H9 (cell line): ENCODE measurements at regions not wholly inside any gene's neighbourhood (a gene's known extent, or its start where the extent isn't known, plus 50 kb on each side); places are given as distances from the start of the nearest gene placed in this dataset.

Experiments
- DNase-seq: peaks from one replicate; pipeline ENCODE4 v3.0.0-alpha.2; 2017
- H2AFZ ChIP-seq: one replicate; pipeline ENCODE4 v1.6.1; 2013; ENCODE audit warnings: mild to moderate bottlenecking, low read length, control low read depth, moderate library complexity
- H2AK5ac ChIP-seq: 2 replicates; pipeline ENCODE4 v1.6.1; 2013; ENCODE audit warnings: low read length, control low read depth, mixed read lengths; ENCODE audit not compliant: insufficient read length
- H2BK120ac ChIP-seq: one replicate; pipeline ENCODE4 v1.6.1; 2013; ENCODE audit warnings: low read depth, mild to moderate bottlenecking, low read length, control low read depth, inconsistent platforms; ENCODE audit not compliant: poor library complexity, severe bottlenecking
- H2BK12ac ChIP-seq: 2 replicates; pipeline ENCODE4 v1.6.1; 2013; ENCODE audit warnings: low read length, control low read depth, mixed read lengths, low read depth; ENCODE audit not compliant: insufficient read length
- H2BK15ac ChIP-seq: 2 replicates; pipeline ENCODE4 v1.6.1; 2013; ENCODE audit warnings: low read depth, low read length, control low read depth
- H2BK20ac ChIP-seq: one replicate; pipeline ENCODE4 v1.6.1; 2013; ENCODE audit warnings: low read depth, mild to moderate bottlenecking, low read length, control low read depth, inconsistent platforms; ENCODE audit not compliant: poor library complexity, severe bottlenecking
- H2BK5ac ChIP-seq: 2 replicates; pipeline ENCODE4 v1.6.1; 2013; ENCODE audit warnings: low read length, control low read depth, mixed read lengths; ENCODE audit not compliant: insufficient read length
- H3K14ac ChIP-seq: 2 replicates; pipeline ENCODE4 v1.6.1; 2013; ENCODE audit warnings: low read length, control low read depth; ENCODE audit not compliant: insufficient read depth
- H3K18ac ChIP-seq: 2 replicates; pipeline ENCODE4 v1.6.1; 2013; ENCODE audit warnings: low read depth, mild to moderate bottlenecking, mixed read lengths, low read length, control low read depth; ENCODE audit not compliant: insufficient read length
- H3K23ac ChIP-seq: 2 replicates; pipeline ENCODE4 v1.6.1; 2013; ENCODE audit warnings: low read length, control low read depth, mixed read lengths, low read depth; ENCODE audit not compliant: insufficient read length
- H3K23me2 ChIP-seq: 2 replicates; pipeline ENCODE4 v1.6.1; 2013; ENCODE audit warnings: low read depth, mild to moderate bottlenecking, mixed read lengths, low read length, control low read depth; ENCODE audit not compliant: insufficient read length, poor library complexity, severe bottlenecking
- H3K27ac ChIP-seq: 2 replicates; pipeline ENCODE4 v1.5.1; 2013; ENCODE audit warnings: low read length, control low read depth, mixed read lengths, low read depth; ENCODE audit not compliant: insufficient read length
- H3K27me3 ChIP-seq: 2 replicates; pipeline ENCODE4 v1.6.1; 2013; ENCODE audit warnings: low read length, control low read depth, inconsistent platforms; ENCODE audit not compliant: insufficient read depth
- H3K4ac ChIP-seq: 2 replicates; pipeline ENCODE4 v1.6.1; 2013; ENCODE audit warnings: low read depth, mild to moderate bottlenecking, control low read depth, inconsistent platforms, low read length, moderate library complexity
- H3K4me1 ChIP-seq: 2 replicates; pipeline ENCODE4 v1.6.1; 2013; ENCODE audit warnings: low read length, control low read depth, inconsistent platforms; ENCODE audit not compliant: insufficient read depth
- H3K4me2 ChIP-seq: 2 replicates; pipeline ENCODE4 v1.6.1; 2013; ENCODE audit warnings: low read length, control low read depth, mixed read lengths; ENCODE audit not compliant: insufficient read length, insufficient read depth
- H3K56ac ChIP-seq: 2 replicates; pipeline ENCODE4 v1.6.1; 2013; ENCODE audit warnings: low read depth, mild to moderate bottlenecking, mixed read lengths, low read length, control low read depth; ENCODE audit not compliant: insufficient read length
- H3K79me1 ChIP-seq: 2 replicates; pipeline ENCODE4 v1.6.1; 2013; ENCODE audit warnings: low read depth, mild to moderate bottlenecking, moderate library complexity, low read length, control low read depth, inconsistent platforms; ENCODE audit not compliant: insufficient read depth, poor library complexity, severe bottlenecking
- H3K79me2 ChIP-seq: 2 replicates; pipeline ENCODE4 v1.6.1; 2013; ENCODE audit warnings: low read length, control low read depth, inconsistent platforms; ENCODE audit not compliant: insufficient read depth
- H3K9ac ChIP-seq: 2 replicates; pipeline ENCODE4 v1.6.1; 2013; ENCODE audit warnings: low read length, control low read depth, mixed read lengths; ENCODE audit not compliant: insufficient read length; ENCODE audit errors: extremely low read depth
- H3K9me3 ChIP-seq: one replicate; pipeline ENCODE4 v1.6.1; 2013; ENCODE audit warnings: low read depth, low read length, inconsistent platforms; ENCODE audit not compliant: control insufficient read depth
- H3T11ph ChIP-seq: one replicate; pipeline ENCODE4 v1.6.1; 2013; ENCODE audit warnings: mild to moderate bottlenecking, low read length, control low read depth, inconsistent platforms
- H4K20me1 ChIP-seq: one replicate; pipeline ENCODE4 v1.6.1; 2013; ENCODE audit not compliant: control insufficient read depth, insufficient read length, insufficient read depth
- H4K5ac ChIP-seq: 2 replicates; pipeline ENCODE4 v1.6.1; 2013; ENCODE audit warnings: low read depth, mild to moderate bottlenecking, mixed read lengths, low read length, control low read depth; ENCODE audit not compliant: insufficient read length
- H4K8ac ChIP-seq: replicated peaks from 2 replicates; pipeline ENCODE4 v1.6.1; 2013; ENCODE audit warnings: low read length, control low read depth, mixed read lengths, low read depth; ENCODE audit not compliant: insufficient read length
- H4K91ac ChIP-seq: 2 replicates; pipeline ENCODE4 v1.6.1; 2013; ENCODE audit warnings: low read depth, mild to moderate bottlenecking, moderate library complexity, mixed read lengths, low read length, control low read depth; ENCODE audit not compliant: insufficient read length
- H3K27ac Mint-ChIP-seq, 3 experiments: 2 replicates in 2 of 3; 3 replicates in 1 of 3; pipeline ENCODE4 v1.8.0; 2020 to 2021; ENCODE audit warnings: mixed read lengths in 3 of 3, mild to moderate bottlenecking in 1 of 3, moderate library complexity in 1 of 3
- H3K27me3 Mint-ChIP-seq: 2 replicates; pipeline ENCODE4 v1.8.0; 2021; ENCODE audit warnings: low read depth, mild to moderate bottlenecking, moderate library complexity, mixed read lengths
- H3K36me3 Mint-ChIP-seq, 3 experiments: 2 replicates in 2 of 3; 3 replicates in 1 of 3; pipeline ENCODE4 v1.8.0; 2020 to 2021; ENCODE audit warnings: low read depth in 3 of 3, mixed read lengths in 3 of 3; ENCODE audit not compliant: insufficient read depth in 1 of 3
- H3K4me1 Mint-ChIP-seq, 2 experiments: 2 replicates each; pipeline ENCODE4 v1.8.0; 2020; ENCODE audit warnings: mixed read lengths in 2 of 2
- H3K4me3 Mint-ChIP-seq, 2 experiments: 2 replicates in 1 of 2; 3 replicates in 1 of 2; pipeline ENCODE4 v1.8.0; 2020 to 2021; ENCODE audit warnings: mild to moderate bottlenecking in 2 of 2, mixed read lengths in 2 of 2, moderate library complexity in 1 of 2
- H3K9me3 Mint-ChIP-seq, 2 experiments: 2 replicates in 1 of 2; 3 replicates in 1 of 2; pipeline ENCODE4 v1.8.0; 2020; ENCODE audit warnings: mild to moderate bottlenecking in 2 of 2, mixed read lengths in 2 of 2, moderate library complexity in 1 of 2
- CTCF ChIP-seq: fragments of 200-600 bp; sonication (generic); conservative IDR thresholded peaks from 3 replicates; pipeline ENCODE4 v1.8.0; 2021; ENCODE audit warnings: antibody characterized with exemption, mild to moderate bottlenecking
- WGBS: extraction: QIAGEN DNeasy Blood & Tissue Kit; methylation state at CpG from one replicate; pipeline ENCODE4 v1.1.7; 2013; ENCODE audit warnings: missing lambda C conversion rate, low lambda C conversion rate, mixed read lengths; ENCODE audit not compliant: insufficient read length; ENCODE audit errors: extremely low coverage; 5-methylcytosine and 5-hydroxymethylcytosine counted together

GRCh38 chr12:81958406-81958805 lies 199.3 kb upstream of the PPFIA2 start:
- Mint-ChIP-seq H3K27ac (no peak overlapping the region), H3K36me3 (no peaks in the 10 kb centered on the region), H3K4me1 (no peaks in the 10 kb centered on the region), H3K4me3 (no peak overlapping the region), H3K9me3 (no peaks in the 10 kb centered on the region), H3K27me3 (no peaks in the 10 kb centered on the region)
- Histone ChIP-seq H4K8ac (no peak overlapping the region), H3K9ac (no peak overlapping the region), H2BK120ac (no peak overlapping the region), H4K5ac (no peak overlapping the region), H2AK5ac (no peak overlapping the region), H3K18ac (no peak overlapping the region), H2AFZ (no peak overlapping the region), H3K23me2 (no peaks in the 10 kb centered on the region), H3K79me2 (no peaks in the 10 kb centered on the region), H3K9me3 (no peaks in the 10 kb centered on the region), H3K14ac (no peak overlapping the region), H4K91ac (no peak overlapping the region), H3K79me1 (no peaks in the 10 kb centered on the region), H3K23ac (no peak overlapping the region), H3K56ac (no peak overlapping the region), H3K4ac (no peak overlapping the region), H3K27ac (no peak overlapping the region), H3K4me2 (no peak overlapping the region), H2BK20ac (no peak overlapping the region), H3K4me1 (no peaks in the 10 kb centered on the region), H2BK5ac (no peak overlapping the region), H4K20me1 (no peaks in the 10 kb centered on the region), H3K27me3 (no peaks in the 10 kb centered on the region), H3T11ph (no peak overlapping the region), H2BK15ac (no peak overlapping the region), H2BK12ac (no peak overlapping the region)
- TF ChIP-seq CTCF, result no peak
- DNase-seq, result no peak
- no CpG with 5 or more reads among the region's 1 CpG for WGBS
